ENCODE measurements at regions not wholly inside any gene's neighbourhood (a gene's known extent, or its start where the extent isn't known, plus 50 kb on each side); places are given as distances from the start of the nearest gene placed in this dataset.
"Not testable (repeated sequence)": the region's sequence is repeated elsewhere in the genome, so short reads cannot be mapped to it uniquely, and the experiment has no call there.

DNA sequence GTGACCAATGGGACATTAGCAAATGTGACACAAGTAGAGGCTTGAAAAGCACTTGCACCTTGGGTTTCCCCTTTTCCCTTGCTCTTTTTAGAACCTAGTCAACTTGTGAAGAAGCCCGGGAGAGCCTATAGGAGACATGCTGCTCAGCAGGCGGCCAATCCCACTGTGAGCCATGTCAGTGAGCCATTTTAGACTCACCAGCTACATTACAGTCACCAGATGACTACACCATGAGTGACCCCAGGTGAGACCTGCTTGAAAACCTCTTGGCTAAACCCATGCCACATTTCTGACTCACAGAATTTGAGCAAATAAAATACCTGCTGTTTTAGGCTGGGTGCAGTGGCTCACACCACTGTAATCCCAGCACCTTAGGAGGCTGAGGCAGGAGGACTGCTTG, 317.5 kb downstream of the KLF12 start:
- H3K4me1 ChIP-seq: no peaks in the 10 kb centered on the region
- intact Hi-C loops (cut with DNase I): no loop called here
- TF ChIP-seq, protein P1, sequence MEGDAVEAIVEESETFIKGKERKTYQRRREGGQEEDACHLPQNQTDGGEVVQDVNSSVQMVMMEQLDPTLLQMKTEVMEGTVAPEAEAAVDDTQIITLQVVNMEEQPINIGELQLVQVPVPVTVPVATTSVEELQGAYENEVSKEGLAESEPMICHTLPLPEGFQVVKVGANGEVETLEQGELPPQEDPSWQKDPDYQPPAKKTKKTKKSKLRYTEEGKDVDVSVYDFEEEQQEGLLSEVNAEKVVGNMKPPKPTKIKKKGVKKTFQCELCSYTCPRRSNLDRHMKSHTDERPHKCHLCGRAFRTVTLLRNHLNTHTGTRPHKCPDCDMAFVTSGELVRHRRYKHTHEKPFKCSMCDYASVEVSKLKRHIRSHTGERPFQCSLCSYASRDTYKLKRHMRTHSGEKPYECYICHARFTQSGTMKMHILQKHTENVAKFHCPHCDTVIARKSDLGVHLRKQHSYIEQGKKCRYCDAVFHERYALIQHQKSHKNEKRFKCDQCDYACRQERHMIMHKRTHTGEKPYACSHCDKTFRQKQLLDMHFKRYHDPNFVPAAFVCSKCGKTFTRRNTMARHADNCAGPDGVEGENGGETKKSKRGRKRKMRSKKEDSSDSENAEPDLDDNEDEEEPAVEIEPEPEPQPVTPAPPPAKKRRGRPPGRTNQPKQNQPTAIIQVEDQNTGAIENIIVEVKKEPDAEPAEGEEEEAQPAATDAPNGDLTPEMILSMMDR (IDR thresholded peaks at IDR 0.05): no peak
- no peak for DNase-seq
- no peaks in the 10 kb centered on the region for H3K9me3 ChIP-seq
- no peaks in the 10 kb centered on the region for H3K27me3 ChIP-seq
- H3K27ac ChIP-seq: no peak overlapping the region
- H3K9ac ChIP-seq (ENCODE audit: low read depth in 2 of 2, low read length in 2 of 2): no peak overlapping the region
- no peak overlapping the region for H3K4me3 ChIP-seq
- H3K36me3 ChIP-seq: no peaks in the 10 kb centered on the region

DNA sequence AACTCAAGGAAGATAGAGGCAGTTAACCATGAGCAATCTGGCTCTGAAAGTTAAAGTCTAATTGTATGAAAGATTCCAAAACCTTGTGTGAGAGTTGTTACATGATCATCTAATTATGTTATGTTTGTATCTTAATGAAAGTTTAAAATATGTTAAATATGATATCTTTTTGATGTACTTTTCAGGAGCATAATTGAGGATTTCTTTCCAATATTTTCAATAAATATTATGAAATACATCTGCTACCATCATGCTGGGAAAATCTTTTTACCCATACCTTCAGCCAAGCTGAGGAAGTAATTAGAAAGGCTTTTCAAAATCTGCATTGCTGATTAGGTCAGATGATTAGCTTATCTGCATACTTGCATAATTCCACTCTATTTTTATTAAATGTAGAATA, 318.4 kb downstream of the KLF12 start:
- no peak overlapping the region for H3K9ac ChIP-seq (ENCODE audit: low read depth in 2 of 2, low read length in 2 of 2)
- TF ChIP-seq, protein P1 (IDR thresholded peaks at IDR 0.05): no peak
- no peaks in the 10 kb centered on the region for H3K27me3 ChIP-seq
- H3K27ac ChIP-seq: no peak overlapping the region
- H3K36me3 ChIP-seq: no peaks in the 10 kb centered on the region
- DNase-seq: no peak
- no peak overlapping the region for H3K4me3 ChIP-seq
- no peaks in the 10 kb centered on the region for H3K9me3 ChIP-seq
- no peaks in the 10 kb centered on the region for H3K4me1 ChIP-seq
- intact Hi-C loops (cut with DNase I): no loop called here

DNA sequence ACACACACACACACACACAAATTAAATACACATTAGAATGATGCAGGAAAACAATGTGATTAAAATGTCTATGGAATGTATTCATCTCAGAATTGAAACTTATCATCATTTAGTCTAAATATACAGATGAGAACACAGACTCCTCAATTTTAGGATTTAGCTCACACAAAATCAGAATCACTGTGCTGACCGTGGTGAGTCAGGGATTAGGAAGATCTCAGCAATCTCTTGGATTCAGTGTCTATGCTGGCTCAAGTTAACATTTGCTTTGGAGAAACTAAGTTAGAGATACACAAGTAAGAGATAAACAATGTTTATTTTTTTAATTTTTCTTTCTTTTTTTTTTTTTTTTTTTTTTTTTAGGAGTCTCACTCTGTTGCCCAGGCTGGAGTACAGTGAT, 323.6 kb downstream of the KLF12 start:
- intact Hi-C loops (cut with DNase I): no loop called here
- no peak for DNase-seq
- Histone ChIP-seq H3K27me3 (no peaks in the 10 kb centered on the region), H3K36me3 (no peaks in the 10 kb centered on the region), H3K4me3 (no peak overlapping the region), H3K9me3 (no peaks in the 10 kb centered on the region), H3K9ac (ENCODE audit: low read depth in 2 of 2, low read length in 2 of 2) (no peak overlapping the region), H3K27ac (no peak overlapping the region), H3K4me1 (no peaks in the 10 kb centered on the region)
- TF ChIP-seq, protein P1 (IDR thresholded peaks at IDR 0.05): no peak

DNA sequence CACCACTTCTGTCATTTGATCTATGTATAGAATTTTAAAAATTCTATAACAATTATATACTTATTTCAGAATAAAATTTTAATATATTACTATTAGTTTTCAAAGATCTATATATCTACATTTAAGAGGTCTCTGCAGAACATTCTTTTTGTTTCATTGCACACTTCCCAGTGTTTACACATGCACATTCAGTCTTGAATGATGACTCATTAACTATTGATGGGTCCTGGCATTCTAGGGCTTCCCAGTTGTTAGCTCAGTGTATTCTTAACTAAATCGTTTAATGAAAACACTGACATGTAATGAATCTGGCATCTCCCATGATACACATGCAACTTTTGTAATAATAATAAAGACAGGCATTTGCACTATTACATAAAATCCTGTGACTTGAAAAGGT, 324.6 kb downstream of the KLF12 start:
- Histone ChIP-seq H3K9me3 (no peaks in the 10 kb centered on the region), H3K27me3 (no peaks in the 10 kb centered on the region), H3K4me3 (no peak overlapping the region), H3K36me3 (no peaks in the 10 kb centered on the region), H3K9ac (ENCODE audit: low read depth in 2 of 2, low read length in 2 of 2) (no peak overlapping the region), H3K4me1 (no peaks in the 10 kb centered on the region), H3K27ac (no peak overlapping the region)
- no peak for DNase-seq
- intact Hi-C loops (cut with DNase I): no loop called here
- TF ChIP-seq, protein P1 (IDR thresholded peaks at IDR 0.05): no peak

DNA sequence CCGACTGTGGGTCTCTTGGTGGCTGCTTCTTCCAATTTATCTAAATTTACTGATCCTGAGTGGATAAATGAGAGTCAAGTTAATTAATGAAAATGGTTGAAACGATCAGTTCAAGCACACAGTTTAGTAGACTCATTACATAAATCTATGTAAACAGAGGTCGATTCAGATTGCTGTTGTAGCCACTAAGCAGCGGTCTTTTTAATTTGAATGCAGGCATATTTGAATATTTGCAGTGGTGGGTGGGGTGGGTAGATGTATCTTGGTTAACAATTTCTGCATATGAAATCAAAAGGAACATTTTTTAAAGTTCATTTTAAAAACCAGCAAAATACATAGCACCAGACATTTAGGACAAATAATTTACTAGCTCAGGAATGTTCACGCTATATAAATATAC, 325.9 kb downstream of the KLF12 start:
- Histone ChIP-seq H3K9me3 (no peaks in the 10 kb centered on the region), H3K4me3 (no peak overlapping the region), H3K27ac (no peak overlapping the region), H3K9ac (ENCODE audit: low read depth in 2 of 2, low read length in 2 of 2) (no peak overlapping the region), H3K27me3 (no peaks in the 10 kb centered on the region), H3K4me1 (no peaks in the 10 kb centered on the region), H3K36me3 (no peaks in the 10 kb centered on the region)
- intact Hi-C loops (cut with DNase I): no loop called here
- DNase-seq: no peak
- TF ChIP-seq, protein P1 (IDR thresholded peaks at IDR 0.05): no peak

DNA sequence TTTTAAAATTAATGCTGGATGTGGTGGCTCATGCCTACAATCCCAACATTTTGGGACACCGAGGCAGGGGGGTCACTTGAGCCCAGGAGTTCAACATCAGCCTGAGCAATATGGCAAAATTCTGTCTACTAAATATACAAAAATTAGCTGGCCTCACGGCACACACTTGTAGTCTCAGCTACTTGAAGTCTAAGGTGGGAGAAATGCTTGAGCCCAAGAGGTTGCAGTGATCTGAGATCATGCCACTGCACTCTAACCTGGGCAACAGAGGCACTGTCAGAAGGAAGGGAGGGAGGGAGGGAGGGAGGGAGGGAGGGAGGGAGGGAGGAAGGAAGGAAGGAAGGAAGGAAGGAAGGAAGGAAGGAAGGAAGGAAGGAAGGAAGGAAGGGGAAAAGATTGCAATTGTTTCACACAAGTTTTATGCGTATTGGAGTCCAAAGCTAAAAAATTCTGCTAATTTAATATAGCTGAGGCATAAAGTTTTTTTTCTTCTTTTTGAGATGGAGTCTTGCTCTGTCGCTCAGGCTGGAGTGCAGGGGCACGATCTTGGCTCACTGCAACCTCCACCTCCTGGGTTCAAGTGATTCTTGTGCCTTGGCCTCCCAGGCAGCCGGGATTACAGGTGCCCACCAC, 328.8 kb downstream of the KLF12 start:
- H3K27me3 ChIP-seq; H3K36me3 ChIP-seq; H3K27ac ChIP-seq; DNase-seq; H3K9me3 ChIP-seq; H3K4me1 ChIP-seq; H3K9ac ChIP-seq (ENCODE audit: low read depth in 2 of 2, low read length in 2 of 2); intact Hi-C loops (cut with DNase I); H3K4me3 ChIP-seq: not testable (repeated sequence)

Data from colonic mucosa (tissue), 4 donors.